SJSA1 (cell line): ENCODE measurements at regions not wholly inside any gene's neighbourhood (a gene's known extent, or its start where the extent isn't known, plus 50 kb on each side); places are given as distances from the start of the nearest gene placed in this dataset.
A peak's percentile ranks its signal among the peaks of the same experiment; 100 is the strongest.

Experiments used
- DNase-seq, 2 experiments: peaks; one replicate each; pipeline ENCODE4 v3.0.0-alpha.2; 2015 to 2020; ENCODE audit warnings: low spot score in 2 of 2, low read depth in 1 of 2
- H3K27ac ChIP-seq: fragments of 250-450 bp; sonication (Bioruptor Pico); 2 replicates; pipeline ENCODE4 v1.5.1; 2020; ENCODE audit warnings: mild to moderate bottlenecking, moderate library complexity
- H3K27me3 ChIP-seq: fragments of 250-450 bp; sonication (Bioruptor Pico); replicated peaks from 2 replicates; pipeline ENCODE4 v1.5.1; 2020; ENCODE audit warnings: mild to moderate bottlenecking, moderate library complexity
- H3K36me3 ChIP-seq: fragments of 250-450 bp; sonication (Bioruptor Pico); 2 replicates; pipeline ENCODE4 v1.5.1; 2020; ENCODE audit warnings: mild to moderate bottlenecking
- H3K4me1 ChIP-seq: fragments of 250-450 bp; sonication (Bioruptor Pico); replicated peaks from 2 replicates; pipeline ENCODE4 v1.6.1; 2021; ENCODE audit warnings: mild to moderate bottlenecking
- H3K4me3 ChIP-seq: fragments of 250-450 bp; sonication (Bioruptor Pico); 2 replicates; pipeline ENCODE4 v1.5.1; 2020; ENCODE audit warnings: mild to moderate bottlenecking
- H3K9me3 ChIP-seq: fragments of 250-450 bp; sonication (Bioruptor Pico); replicated peaks from 2 replicates; pipeline ENCODE4 v1.5.1; 2020; ENCODE audit warnings: mild to moderate bottlenecking

GRCh38 chr7:17446340-17446739 is 147.9 kb downstream of the AHR start:
- DNase-seq: no peak
- Histone ChIP-seq H3K4me1 (peaks cover 5% of the 10 kb centered on the region), H3K27me3 (no peaks in the 10 kb centered on the region), H3K36me3 (no peaks in the 10 kb centered on the region), H3K9me3 (peaks cover 8% of the 10 kb centered on the region; the same call in 1 of the 2 replicates), H3K27ac (no peak overlapping the region), H3K4me3 (no peak overlapping the region)

GRCh38 chr7:17447728-17448478 is 149.5 kb downstream of the AHR start:
- H3K27ac ChIP-seq: no peak overlapping the region
- H3K9me3 ChIP-seq: peaks cover 8% of the 10 kb centered on the region; the same call in 1 of the 2 replicates
- H3K27me3 ChIP-seq: no peaks in the 10 kb centered on the region
- no peak overlapping the region for H3K4me3 ChIP-seq
- no peaks in the 10 kb centered on the region for H3K36me3 ChIP-seq
- DNase-seq: no peak
- H3K4me1 ChIP-seq: peaks cover 5% of the 10 kb centered on the region

- no peak overlapping the region for H3K27ac ChIP-seq
- H3K4me1 ChIP-seq: peaks cover 5% of the 10 kb centered on the region
- H3K36me3 ChIP-seq: no peaks in the 10 kb centered on the region
- no peaks in the 10 kb centered on the region for H3K27me3 ChIP-seq
- H3K9me3 ChIP-seq: peaks cover 8% of the 10 kb centered on the region; the same call in 1 of the 2 replicates
- peak in 1 of 2 experiments; percentile 11 for DNase-seq
- no peak overlapping the region for H3K4me3 ChIP-seq
Observed at GRCh38 chr7:17448479-17449423, 150.3 kb downstream of the AHR start.

DNA sequence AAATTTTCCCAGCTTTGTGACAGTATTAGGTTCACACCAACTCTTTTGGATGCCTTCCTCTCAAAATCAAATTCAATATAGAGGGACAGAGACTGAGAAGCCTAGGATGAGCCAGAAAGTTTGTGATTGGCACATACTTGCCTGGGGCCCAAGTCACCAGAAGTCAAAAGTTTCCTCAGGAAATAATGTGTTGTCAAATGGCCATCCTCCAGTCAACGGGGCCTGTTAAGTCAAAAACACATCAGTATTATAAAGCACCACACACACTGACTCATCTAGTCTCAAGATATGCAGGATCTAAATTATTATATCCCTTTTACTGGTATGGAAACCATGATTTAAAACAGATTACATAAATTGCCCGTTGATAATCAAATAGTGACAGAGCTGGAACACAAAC is 158.1 kb downstream of the AHR start:
- H3K9me3 ChIP-seq: no peaks in the 10 kb centered on the region
- H3K4me3 ChIP-seq: no peak overlapping the region
- no peak overlapping the region for H3K27ac ChIP-seq
- no peaks in the 10 kb centered on the region for H3K27me3 ChIP-seq
- DNase-seq: no peak
- no peaks in the 10 kb centered on the region for H3K36me3 ChIP-seq
- no peaks in the 10 kb centered on the region for H3K4me1 ChIP-seq

GRCh38 chr7:17460001-17460400 is 161.5 kb downstream of the AHR start:
- no peaks in the 10 kb centered on the region for H3K36me3 ChIP-seq
- no peaks in the 10 kb centered on the region for H3K9me3 ChIP-seq
- H3K27me3 ChIP-seq: no peaks in the 10 kb centered on the region
- H3K4me3 ChIP-seq: no peak overlapping the region
- no peak for DNase-seq
- H3K4me1 ChIP-seq: no peaks in the 10 kb centered on the region
- no peak overlapping the region for H3K27ac ChIP-seq

DNA sequence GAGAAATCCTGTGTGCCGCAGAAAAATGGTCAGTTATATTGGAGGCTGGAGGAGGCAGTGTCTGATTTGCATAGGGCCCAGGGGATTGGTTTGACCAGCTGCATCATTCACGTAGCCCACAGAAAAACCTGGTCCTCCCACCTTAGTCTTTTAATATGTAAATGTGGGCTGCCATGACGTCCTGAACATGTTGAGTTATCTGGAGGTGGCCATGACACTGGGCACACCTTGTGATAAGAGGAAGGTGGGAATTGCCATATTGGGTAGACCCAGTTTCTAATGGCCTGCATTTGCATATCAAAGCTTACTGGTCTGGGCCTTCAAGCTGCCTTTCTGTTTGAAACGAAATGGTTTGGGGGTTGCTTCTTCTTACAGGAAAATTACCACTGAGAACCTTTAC is 162.2 kb downstream of the AHR start:
- Histone ChIP-seq H3K27me3 (no peaks in the 10 kb centered on the region), H3K4me3 (no peak overlapping the region), H3K36me3 (no peaks in the 10 kb centered on the region), H3K27ac (no peak overlapping the region), H3K9me3 (no peaks in the 10 kb centered on the region), H3K4me1 (no peaks in the 10 kb centered on the region)
- no peak for DNase-seq

DNA sequence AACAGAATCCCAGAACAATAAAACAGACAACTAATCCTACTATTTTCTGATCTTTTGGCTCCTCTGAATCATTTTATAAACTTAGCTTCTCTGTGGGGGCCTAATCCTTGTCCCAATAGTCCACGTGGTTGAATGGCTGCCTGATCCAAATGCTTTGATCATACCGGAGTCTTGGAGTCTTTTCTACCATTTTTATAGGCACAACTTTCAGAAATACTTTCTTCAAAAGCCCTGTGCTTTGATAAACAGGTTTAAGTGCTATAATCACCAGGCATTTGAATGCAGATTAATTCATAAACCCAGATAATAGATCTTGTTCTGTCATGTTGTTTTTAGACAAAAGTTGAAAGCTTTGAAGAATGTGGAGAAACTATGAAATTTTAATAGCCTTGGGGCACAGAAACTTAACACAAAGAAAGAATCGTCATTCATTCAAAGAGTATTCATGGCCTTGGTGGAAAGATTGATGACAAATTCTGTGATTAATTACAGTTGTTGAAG is 163.7 kb downstream of the AHR start:
- Histone ChIP-seq H3K4me3 (no peak overlapping the region), H3K4me1 (no peaks in the 10 kb centered on the region), H3K27me3 (no peaks in the 10 kb centered on the region), H3K36me3 (no peaks in the 10 kb centered on the region), H3K27ac (no peak overlapping the region), H3K9me3 (no peaks in the 10 kb centered on the region)
- no peak for DNase-seq

DNA sequence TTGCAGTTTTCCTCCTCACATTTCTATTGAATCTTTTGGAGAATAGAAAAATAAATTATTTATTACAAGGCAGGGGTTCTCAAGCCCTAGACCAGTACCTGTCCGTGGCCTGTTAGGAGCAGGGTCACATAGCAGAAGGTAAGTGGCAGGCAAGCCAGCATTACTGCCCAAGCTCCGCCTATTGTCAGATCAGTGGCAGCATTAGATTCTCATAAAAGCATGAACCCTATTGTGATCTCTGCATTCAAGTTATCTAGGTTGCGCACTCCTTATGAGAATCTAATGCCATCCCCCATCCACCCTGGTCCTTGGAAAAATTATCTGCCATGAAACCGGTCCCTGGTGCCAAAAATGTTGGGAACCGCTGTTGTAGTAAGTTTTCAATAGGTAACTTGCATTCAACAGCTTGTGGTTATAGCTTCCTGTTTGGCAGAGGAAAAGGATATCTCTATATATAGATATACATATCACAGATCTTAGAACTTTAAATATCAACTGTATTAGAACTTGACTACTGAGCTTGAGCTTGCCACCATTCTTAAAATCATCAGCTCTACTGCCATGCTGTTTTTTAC is 165.1 kb downstream of the AHR start:
- H3K4me1 ChIP-seq: no peaks in the 10 kb centered on the region
- no peaks in the 10 kb centered on the region for H3K36me3 ChIP-seq
- no peak overlapping the region for H3K4me3 ChIP-seq
- no peak overlapping the region for H3K27ac ChIP-seq
- no peaks in the 10 kb centered on the region for H3K27me3 ChIP-seq
- no peaks in the 10 kb centered on the region for H3K9me3 ChIP-seq
- no peak for DNase-seq

DNA sequence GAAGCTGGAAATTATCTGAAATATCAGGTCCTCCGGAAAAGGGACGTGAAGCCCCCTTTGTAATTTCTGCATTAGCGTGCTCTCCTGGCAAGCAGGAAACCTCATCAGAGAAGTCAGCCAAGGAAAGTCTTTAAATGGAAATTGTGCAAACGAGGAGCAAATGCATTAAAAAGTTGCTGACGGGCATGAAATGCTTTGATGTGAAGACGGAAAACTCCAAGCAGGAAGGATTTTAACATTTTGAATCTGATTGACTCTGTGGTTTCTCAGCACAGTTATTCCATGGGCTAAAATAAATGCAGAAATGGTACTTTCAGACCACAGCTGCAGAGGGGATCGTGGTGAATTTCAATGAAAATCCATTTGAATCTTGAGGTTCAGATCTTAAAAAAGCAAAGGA is 167.8 kb downstream of the AHR start:
- H3K9me3 ChIP-seq: no peaks in the 10 kb centered on the region
- DNase-seq: no peak
- no peaks in the 10 kb centered on the region for H3K27me3 ChIP-seq
- no peaks in the 10 kb centered on the region for H3K4me1 ChIP-seq
- no peak overlapping the region for H3K27ac ChIP-seq
- no peak overlapping the region for H3K4me3 ChIP-seq
- no peaks in the 10 kb centered on the region for H3K36me3 ChIP-seq

DNA sequence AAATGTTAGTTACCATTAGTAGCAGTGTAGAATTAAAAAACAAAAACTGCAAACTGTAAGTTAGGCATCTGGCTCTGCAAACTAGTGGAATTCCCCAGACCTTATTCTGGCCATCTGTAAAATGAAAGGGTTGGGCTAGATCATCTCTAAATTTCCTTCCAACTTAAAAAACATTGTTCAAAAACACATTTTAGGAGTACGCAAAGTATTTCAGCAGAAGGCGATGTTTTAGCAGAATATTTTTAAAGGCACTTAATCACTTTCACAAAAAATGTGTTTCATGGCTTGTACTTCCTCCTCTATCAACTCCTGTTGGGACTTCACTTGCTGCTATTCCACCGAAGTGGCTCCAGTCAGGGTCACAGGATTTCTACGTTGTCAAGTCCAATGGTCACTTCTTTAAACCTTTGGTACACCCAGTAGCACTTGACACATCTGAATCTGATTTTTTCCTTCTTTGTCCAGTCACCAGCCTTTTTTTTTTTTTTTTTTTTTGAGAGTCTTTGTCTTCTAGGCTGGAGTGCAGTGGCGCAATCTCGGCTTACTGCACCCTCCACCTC is 169.0 kb downstream of the AHR start:
- H3K4me1 ChIP-seq: no peaks in the 10 kb centered on the region
- H3K27me3 ChIP-seq: no peaks in the 10 kb centered on the region
- H3K36me3 ChIP-seq: no peaks in the 10 kb centered on the region
- no peak for DNase-seq
- no peak overlapping the region for H3K4me3 ChIP-seq
- no peaks in the 10 kb centered on the region for H3K9me3 ChIP-seq
- H3K27ac ChIP-seq: no peak overlapping the region

- DNase-seq: no peak
- Histone ChIP-seq H3K9me3 (no peaks in the 10 kb centered on the region), H3K4me1 (no peaks in the 10 kb centered on the region), H3K27me3 (no peaks in the 10 kb centered on the region), H3K36me3 (no peaks in the 10 kb centered on the region), H3K4me3 (no peak overlapping the region), H3K27ac (no peak overlapping the region)
Observed at GRCh38 chr7:17471325-17471724, 172.9 kb downstream of the AHR start.

- Histone ChIP-seq H3K27me3 (no peaks in the 10 kb centered on the region), H3K27ac (no peak overlapping the region), H3K36me3 (no peaks in the 10 kb centered on the region), H3K9me3 (no peaks in the 10 kb centered on the region), H3K4me3 (no peak overlapping the region), H3K4me1 (no peaks in the 10 kb centered on the region)
- DNase-seq: no peak
Observed at GRCh38 chr7:17472518-17472917, 174.1 kb downstream of the AHR start.

DNA sequence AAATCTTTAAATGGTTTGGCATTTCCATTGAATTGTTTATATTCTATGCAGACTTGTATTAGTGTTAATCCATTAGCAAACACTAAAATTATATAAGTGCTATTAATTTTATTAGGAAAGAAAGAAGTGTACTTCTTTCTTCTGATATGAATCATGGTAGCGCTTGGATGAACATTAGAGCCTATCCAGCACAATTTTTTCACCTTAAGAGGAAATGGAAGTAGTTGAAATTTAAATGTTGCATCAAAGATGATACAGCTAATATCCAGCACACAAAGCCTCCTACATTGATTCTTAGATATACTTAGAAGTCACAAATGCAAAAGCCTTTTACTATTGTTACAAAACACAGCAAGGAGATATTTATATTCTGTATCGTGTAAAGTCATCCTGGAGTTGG is 174.5 kb downstream of the AHR start:
- no peak for DNase-seq
- no peaks in the 10 kb centered on the region for H3K36me3 ChIP-seq
- no peaks in the 10 kb centered on the region for H3K4me1 ChIP-seq
- no peak overlapping the region for H3K4me3 ChIP-seq
- H3K27me3 ChIP-seq: no peaks in the 10 kb centered on the region
- no peak overlapping the region for H3K27ac ChIP-seq
- no peaks in the 10 kb centered on the region for H3K9me3 ChIP-seq
